HEK293 (cell line): ENCODE measurements at regions not wholly inside any gene's neighbourhood (a gene's known extent, or its start where the extent isn't known, plus 50 kb on each side); places are given as distances from the start of the nearest gene placed in this dataset.
"Not testable (repeated sequence)": the region's sequence is repeated elsewhere in the genome, so short reads cannot be mapped to it uniquely, and the experiment has no call there.

ENCODE experiments used
- CTCF ChIA-PET: fragments of 350-600 bp; formaldehyde crosslinking; extraction: SDS; loops from one replicate; lab custom pipeline; 2021; ENCODE audit warnings: antibody characterized with exemption; lab: Yijun Ruan, JAX
- POLR2A ChIA-PET: fragments of 300-600 bp; formaldehyde crosslinking; extraction: SDS; loops from one replicate; lab custom pipeline; 2020; ENCODE audit warnings: antibody characterized with exemption, inconsistent platforms; lab: Yijun Ruan, JAX
- H3K27ac ChIP-seq: fragments of 200-500 bp; sonication (Bioruptor generic); 2 replicates; pipeline ENCODE4 v1.5.1; 2014; ENCODE audit warnings: low read depth, low read length, control low read depth, inconsistent platforms; ENCODE audit errors: extremely low read depth
- H3K36me3 ChIP-seq, 2 experiments: fragments of 200-500 bp in 1 of 2; sonication (Bioruptor generic) in 1 of 2; 1 replicate in 1 of 2; 2 replicates in 1 of 2; pipeline ENCODE4 v1.5.1; 2014 to 2017; ENCODE audit warnings: inconsistent platforms in 2 of 2, low read length in 2 of 2; ENCODE audit not compliant: control insufficient read depth in 2 of 2, insufficient read depth in 1 of 2
- H3K4me1 ChIP-seq: fragments of 200-500 bp; sonication (Bioruptor generic); 2 replicates; pipeline ENCODE4 v1.5.1; 2014; ENCODE audit warnings: mild to moderate bottlenecking, low read length, inconsistent platforms; ENCODE audit not compliant: control insufficient read depth, insufficient read depth
- H3K4me3 ChIP-seq: 2 replicates; pipeline ENCODE4 v1.5.1; 2011; ENCODE audit warnings: low read depth, mild to moderate bottlenecking, control low read depth, low read length, moderate library complexity
- H3K9me3 ChIP-seq: fragments of 200-500 bp; sonication (Bioruptor generic); 2 replicates; pipeline ENCODE4 v1.5.1; 2014; ENCODE audit warnings: low read depth, low read length, inconsistent platforms; ENCODE audit not compliant: control insufficient read depth, insufficient read depth
- BCL11B ChIP-seq: fragments of 450-650 bp; formaldehyde crosslinking; IDR thresholded peaks from 2 replicates; pipeline ENCODE4 v1.5.1; 2016; ENCODE audit warnings: low read depth, missing biosample characterization, missing genetic modification characterization
- KLF10 ChIP-seq: fragments of 450-650 bp; IDR thresholded peaks from 2 replicates; pipeline ENCODE4 v1.5.1; 2018; ENCODE audit warnings: missing biosample characterization, mild to moderate bottlenecking, missing genetic modification characterization
- KLF17 ChIP-seq: fragments of 450-650 bp; formaldehyde crosslinking; IDR thresholded peaks from 2 replicates; pipeline ENCODE4 v1.5.1; 2016; ENCODE audit warnings: missing biosample characterization, missing genetic modification characterization
- OSR2 ChIP-seq: fragments of 450-650 bp; formaldehyde crosslinking; IDR thresholded peaks from 2 replicates; pipeline ENCODE4 v1.5.1; 2016; ENCODE audit warnings: missing biosample characterization, missing genetic modification characterization
- OVOL3 ChIP-seq: fragments of 450-650 bp; formaldehyde crosslinking; IDR thresholded peaks from 2 replicates; pipeline ENCODE4 v1.5.1; 2016; ENCODE audit warnings: missing biosample characterization, missing genetic modification characterization
- SP3 ChIP-seq: fragments of 450-650 bp; formaldehyde crosslinking; IDR thresholded peaks from 2 replicates; pipeline ENCODE4 v1.5.1; 2016; ENCODE audit warnings: missing biosample characterization, missing genetic modification characterization
- ZFHX2 ChIP-seq: fragments of 450-650 bp; formaldehyde crosslinking; conservative IDR thresholded peaks from 2 replicates; pipeline ENCODE4 v1.5.1; 2016; ENCODE audit warnings: missing biosample characterization, missing genetic modification characterization
- ZFP3 ChIP-seq: fragments of 450-650 bp; formaldehyde crosslinking; IDR thresholded peaks from 2 replicates; pipeline ENCODE4 v1.5.1; 2016; ENCODE audit warnings: low read depth, missing biosample characterization, missing genetic modification characterization
- ZIC2 ChIP-seq: fragments of 450-650 bp; formaldehyde crosslinking; IDR thresholded peaks from 2 replicates; pipeline ENCODE4 v1.5.1; 2016; ENCODE audit warnings: missing biosample characterization, missing genetic modification characterization
- ZNF391 ChIP-seq: fragments of 450-650 bp; formaldehyde crosslinking; IDR thresholded peaks from 2 replicates; pipeline ENCODE4 v1.5.1; 2016; ENCODE audit warnings: low read depth, missing biosample characterization, missing genetic modification characterization, borderline replicate concordance
- ZNF558 ChIP-seq: fragments of 450-650 bp; formaldehyde crosslinking; IDR thresholded peaks from 2 replicates; pipeline ENCODE4 v1.5.1; 2016; ENCODE audit warnings: missing biosample characterization, missing genetic modification characterization
- ZNF624 ChIP-seq: fragments of 450-650 bp; formaldehyde crosslinking; IDR thresholded peaks from 2 replicates; pipeline ENCODE4 v1.5.1; 2017; ENCODE audit warnings: missing biosample characterization, missing genetic modification characterization
- ZNF837 ChIP-seq: fragments of 450-650 bp; formaldehyde crosslinking; IDR thresholded peaks from 2 replicates; pipeline ENCODE4 v1.5.1; 2016; ENCODE audit warnings: missing biosample characterization, missing genetic modification characterization
- TF ChIP-seq, protein P1 (sequence below): fragments of 450-650 bp; formaldehyde crosslinking; IDR thresholded peaks from 2 replicates; pipeline ENCODE4 v1.5.1; 2016; ENCODE audit warnings: missing biosample characterization, missing genetic modification characterization, low read depth

GRCh38 chr14:53620890-53621289, 335.7 kb downstream of the BMP4 start:
- CTCF ChIA-PET: interaction anchor here (0.6 to 0.7 kb wide), 2 partner anchors 77 to 364 kb away, joined by 3 read pairs; no protein-coding TSS in a partner anchor
- TF ChIP-seq KLF17 (no peak), ZNF837 (tag by site-specific recombination) (no peak), ZNF391 (no peak), SP3 (tag by site-specific recombination) (no peak), ZFHX2 (tag by site-specific recombination) (no peak), ZNF558 (tag by site-specific recombination) (no peak), ZIC2 (no peak), BCL11B (tag by site-specific recombination) (no peak)

DNA sequence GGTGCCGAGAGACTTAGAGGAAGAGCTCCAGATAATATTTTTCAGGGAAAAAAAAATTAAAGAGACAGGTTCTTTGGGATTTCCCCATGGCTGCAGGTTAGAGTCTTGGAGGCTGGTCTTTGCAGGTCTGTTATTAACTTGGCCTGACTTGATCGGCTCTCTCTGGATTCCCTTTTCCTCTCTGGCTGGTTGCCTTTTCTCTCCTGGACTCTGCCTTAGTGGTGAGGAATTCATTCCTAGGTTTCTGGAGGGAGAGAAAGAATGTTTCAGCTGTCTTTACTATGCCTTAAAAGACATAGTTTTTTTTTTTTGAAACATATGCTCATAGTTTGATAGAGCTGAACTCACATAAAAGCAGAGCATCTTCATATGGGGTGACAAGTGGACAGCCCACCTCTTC, 336.3 kb downstream of the BMP4 start:
- H3K4me3 ChIP-seq: no peak overlapping the region
- ChIA-PET POLR2A (no interaction called here), CTCF (interaction anchor here (0.6 to 0.7 kb wide), 2 partner anchors 76 to 364 kb away, joined by 3 read pairs; no protein-coding TSS in a partner anchor)
- no peaks in the 10 kb centered on the region; a peak in 1 of 3 replicates for H3K36me3 ChIP-seq
- H3K4me1 ChIP-seq: no peaks in the 10 kb centered on the region
- TF ChIP-seq OSR2: no peak
- no peak overlapping the region for H3K27ac ChIP-seq
- no peaks in the 10 kb centered on the region for H3K9me3 ChIP-seq

More at GRCh38 chr14:53620890-53621289, 335.7 kb downstream of the BMP4 start:
- Histone ChIP-seq H3K36me3 (no peaks in the 10 kb centered on the region; a peak in 1 of 3 replicates), H3K27ac (no peak overlapping the region), H3K4me3 (no peak overlapping the region), H3K9me3 (no peaks in the 10 kb centered on the region), H3K4me1 (no peaks in the 10 kb centered on the region)
- POLR2A ChIA-PET: interaction anchor here (0.5 kb wide), 1 partner anchor 776 kb away, joined by 3 read pairs; the partner anchor contains the start of gene CDKN3

DNA sequence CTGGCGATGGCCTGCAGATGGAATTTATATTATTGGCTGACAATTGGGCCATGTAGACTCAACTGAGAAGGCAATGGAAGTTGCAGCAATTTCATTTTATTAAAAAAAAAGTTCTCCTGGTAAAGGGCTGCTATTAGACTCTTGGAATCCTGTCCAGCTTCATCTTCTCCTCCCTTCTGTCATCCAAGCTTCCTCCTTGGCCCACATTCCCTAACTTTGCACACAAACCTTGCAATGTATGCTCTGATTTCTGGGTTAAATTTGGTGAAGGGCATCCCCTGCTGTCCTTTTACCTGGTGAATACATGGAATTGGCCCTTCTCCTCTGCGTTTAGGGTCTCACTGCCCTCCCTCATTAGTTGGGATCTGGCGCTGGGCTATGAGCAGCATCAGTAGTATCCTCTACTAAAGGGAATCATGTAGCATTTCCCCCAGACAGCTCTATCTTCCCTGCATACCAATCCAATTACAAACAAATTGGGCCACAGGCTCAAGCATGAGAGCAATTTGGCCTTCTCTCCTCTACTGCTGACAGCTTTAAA, 336.9 kb downstream of the BMP4 start:
- Histone ChIP-seq H3K36me3 (no peaks in the 10 kb centered on the region; a peak in 1 of 3 replicates), H3K9me3 (no peaks in the 10 kb centered on the region), H3K27ac (no peak overlapping the region), H3K4me3 (no peak overlapping the region)
- CTCF ChIA-PET: interaction anchor here (0.6 to 0.7 kb wide), 2 partner anchors 25 to 499 kb away, joined by 3 read pairs; no protein-coding TSS in a partner anchor
- POLR2A ChIA-PET: no interaction called here
- TF ChIP-seq ZNF624: no peak
- TF ChIP-seq, protein P1, sequence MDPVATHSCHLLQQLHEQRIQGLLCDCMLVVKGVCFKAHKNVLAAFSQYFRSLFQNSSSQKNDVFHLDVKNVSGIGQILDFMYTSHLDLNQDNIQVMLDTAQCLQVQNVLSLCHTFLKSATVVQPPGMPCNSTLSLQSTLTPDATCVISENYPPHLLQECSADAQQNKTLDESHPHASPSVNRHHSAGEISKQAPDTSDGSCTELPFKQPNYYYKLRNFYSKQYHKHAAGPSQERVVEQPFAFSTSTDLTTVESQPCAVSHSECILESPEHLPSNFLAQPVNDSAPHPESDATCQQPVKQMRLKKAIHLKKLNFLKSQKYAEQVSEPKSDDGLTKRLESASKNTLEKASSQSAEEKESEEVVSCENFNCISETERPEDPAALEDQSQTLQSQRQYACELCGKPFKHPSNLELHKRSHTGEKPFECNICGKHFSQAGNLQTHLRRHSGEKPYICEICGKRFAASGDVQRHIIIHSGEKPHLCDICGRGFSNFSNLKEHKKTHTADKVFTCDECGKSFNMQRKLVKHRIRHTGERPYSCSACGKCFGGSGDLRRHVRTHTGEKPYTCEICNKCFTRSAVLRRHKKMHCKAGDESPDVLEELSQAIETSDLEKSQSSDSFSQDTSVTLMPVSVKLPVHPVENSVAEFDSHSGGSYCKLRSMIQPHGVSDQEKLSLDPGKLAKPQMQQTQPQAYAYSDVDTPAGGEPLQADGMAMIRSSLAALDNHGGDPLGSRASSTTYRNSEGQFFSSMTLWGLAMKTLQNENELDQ (tag by site-specific recombination): no peak
- TF ChIP-seq OVOL3 (tag by site-specific recombination): no peak
- TF ChIP-seq SP3 (tag by site-specific recombination): no peak
- no peak for TF ChIP-seq ZFP3 (tag by site-specific recombination)
- no peak for TF ChIP-seq KLF10
- TF ChIP-seq, all 188 proteins: peak for 0
- no peaks in the 10 kb centered on the region for H3K4me1 ChIP-seq

GRCh38 chr14:53616536-53616935, 340.1 kb downstream of the BMP4 start:
- H3K27ac ChIP-seq, H3K4me1 ChIP-seq, POLR2A ChIA-PET, H3K36me3 ChIP-seq, H3K4me3 ChIP-seq, H3K9me3 ChIP-seq, CTCF ChIA-PET: not testable (repeated sequence)
